OCI-LY7 (cell line): ENCODE measurements at regions not wholly inside any gene's neighbourhood (a gene's known extent, or its start where the extent isn't known, plus 50 kb on each side); places are given as distances from the start of the nearest gene placed in this dataset.

Experiments used
- BruUV-seq: library from RNA; stranded (reverse); fragments of 400-500 nt; replicated peaks from 2 replicates; lab custom pipeline; 2021; lab: Mats Ljungman, UMichigan
- CTCF ChIA-PET: fragments of 300-600 bp; sonication (Branson Sonifier 250); formaldehyde crosslinking; loops from one replicate; lab custom pipeline; 2022; ENCODE audit warnings: antibody characterized with exemption; ENCODE audit not compliant: unreplicated experiment; lab: Charles Lee
- POLR2A ChIA-PET: fragments of 300-600 bp; sonication (Branson Sonifier 250); formaldehyde crosslinking; loops from one replicate; lab custom pipeline; 2022; ENCODE audit warnings: antibody characterized with exemption; lab: Charles Lee
- DNase-seq: peaks from one replicate; pipeline ENCODE4 v3.0.0-alpha.2; 2015; ENCODE audit warnings: low spot score
- H2AFZ ChIP-seq: fragments of 200-600 bp; sonication (generic), shearing (Covaris generic); 2 replicates; pipeline ENCODE4 v1.6.1; 2014; ENCODE audit warnings: mild to moderate bottlenecking, antibody characterized with exemption, low read length, moderate library complexity
- H3K27ac ChIP-seq: fragments of 200-600 bp; sonication (generic); 2 replicates; pipeline ENCODE4 v1.5.1; 2014; ENCODE audit warnings: mixed run types, low read depth, mild to moderate bottlenecking, moderate library complexity, low read length, inconsistent platforms; ENCODE audit not compliant: poor library complexity, severe bottlenecking
- H3K36me3 ChIP-seq: fragments of 200-600 bp; sonication (generic); 2 replicates; pipeline ENCODE4 v1.6.1; 2014; ENCODE audit warnings: mild to moderate bottlenecking, antibody characterized with exemption, low read length, moderate library complexity, mixed read lengths; ENCODE audit not compliant: insufficient read depth
- H3K4me1 ChIP-seq: fragments of 200-600 bp; sonication (generic); 2 replicates; pipeline ENCODE4 v1.5.1; 2014; ENCODE audit warnings: mild to moderate bottlenecking, low read length; ENCODE audit not compliant: insufficient read depth, poor library complexity, severe bottlenecking
- H3K4me2 ChIP-seq: fragments of 200-600 bp; sonication (generic); 2 replicates; pipeline ENCODE4 v1.6.1; 2014; ENCODE audit warnings: mild to moderate bottlenecking, low read length
- H3K4me3 ChIP-seq: fragments of 200-600 bp; sonication (generic); 2 replicates; pipeline ENCODE4 v1.5.1; 2014; ENCODE audit warnings: mild to moderate bottlenecking, low read depth, low read length; ENCODE audit not compliant: poor library complexity, severe bottlenecking
- H3K79me2 ChIP-seq: fragments of 200-600 bp; sonication (generic); 2 replicates; pipeline ENCODE4 v1.6.1; 2016; ENCODE audit warnings: low read depth, mild to moderate bottlenecking, low read length, moderate library complexity, mixed read lengths; ENCODE audit not compliant: insufficient read depth
- H3K9me2 ChIP-seq: fragments of 200-600 bp; sonication (generic); 2 replicates; pipeline ENCODE4 v1.6.1; 2016; ENCODE audit warnings: mild to moderate bottlenecking, low read length, mixed read lengths; ENCODE audit not compliant: insufficient read depth
- H3K9me3 ChIP-seq: fragments of 200-600 bp; sonication (generic); 2 replicates; pipeline ENCODE4 v1.6.1; 2014; ENCODE audit warnings: mild to moderate bottlenecking, mixed run types, low read length, mixed read lengths
- H4K20me1 ChIP-seq: fragments of 200-600 bp; sonication (generic); 2 replicates; pipeline ENCODE4 v1.6.1; 2014; ENCODE audit warnings: mild to moderate bottlenecking, antibody characterized with exemption, low read length, moderate library complexity, mixed read lengths; ENCODE audit not compliant: insufficient read depth
- CTCF ChIP-seq: fragments of 200-600 bp; sonication (generic); conservative IDR thresholded peaks from 2 replicates; pipeline ENCODE4 v1.5.1; 2014; ENCODE audit warnings: mild to moderate bottlenecking, antibody characterized with exemption, low read length, moderate library complexity, mixed read lengths
- EZH2phosphoT487 ChIP-seq: fragments of 200-600 bp; sonication (generic); IDR thresholded peaks from 2 replicates; pipeline ENCODE4 v1.6.1; 2018; ENCODE audit warnings: low read depth, borderline replicate concordance, mild to moderate bottlenecking, mixed run types, antibody characterized with exemption, low read length, moderate library complexity, mixed read lengths
- intact Hi-C: fragments of 100-400 bp; cut with micrococcal nuclease; formaldehyde crosslinking; loops from one replicate; pipeline ENCODE4 v1.10.0; 2022; ENCODE audit not compliant: unreplicated experiment

GRCh38 chr13:97057176-97057575 is 62.9 kb upstream of the OXGR1 start:
- TF ChIP-seq CTCF (no peak), EZH2phosphoT487 (no peak)
- POLR2A ChIA-PET: no interaction called here
- H3K4me3 ChIP-seq: no peak overlapping the region

GRCh38 chr13:97058391-97058790 is 64.1 kb upstream of the OXGR1 start:
- H3K36me3 ChIP-seq: no peaks in the 10 kb centered on the region
- H3K4me2 ChIP-seq: no peak overlapping the region
- TF ChIP-seq EZH2phosphoT487: no peak
- TF ChIP-seq CTCF: no peak
- no TSS peak for BruUV-seq
- no peaks in the 10 kb centered on the region for H4K20me1 ChIP-seq
- intact Hi-C loops: no loop called here
- ChIA-PET POLR2A (no interaction called here), CTCF (no interaction called here)
- no peak for DNase-seq
- H3K9me3 ChIP-seq: no peaks in the 10 kb centered on the region
- no peaks in the 10 kb centered on the region for H3K79me2 ChIP-seq
- H2AFZ ChIP-seq: no peak overlapping the region
- H3K27ac ChIP-seq: no peak overlapping the region
- H3K9me2 ChIP-seq: no peaks in the 10 kb centered on the region
- no peak overlapping the region for H3K4me3 ChIP-seq
- H3K4me1 ChIP-seq: no peaks in the 10 kb centered on the region

More at GRCh38 chr13:97057176-97057575, 62.9 kb upstream of the OXGR1 start:
- H3K4me1 ChIP-seq: no peaks in the 10 kb centered on the region
- H3K27ac ChIP-seq: no peak overlapping the region
- H3K79me2 ChIP-seq: no peaks in the 10 kb centered on the region
- no peak overlapping the region for H2AFZ ChIP-seq
- no peak overlapping the region for H3K4me2 ChIP-seq
- H4K20me1 ChIP-seq: no peaks in the 10 kb centered on the region
- H3K9me2 ChIP-seq: no peaks in the 10 kb centered on the region
- intact Hi-C loops: no loop called here
- no peaks in the 10 kb centered on the region for H3K9me3 ChIP-seq
- no TSS peak for BruUV-seq
- H3K36me3 ChIP-seq: no peaks in the 10 kb centered on the region
- DNase-seq: no peak
- CTCF ChIA-PET: no interaction called here

- POLR2A ChIA-PET: no interaction called here
- H3K36me3 ChIP-seq: no peaks in the 10 kb centered on the region
- H2AFZ ChIP-seq: no peak overlapping the region
- H3K79me2 ChIP-seq: no peaks in the 10 kb centered on the region
- no peaks in the 10 kb centered on the region for H3K9me3 ChIP-seq
- no peaks in the 10 kb centered on the region for H3K9me2 ChIP-seq
- no peak overlapping the region for H3K4me3 ChIP-seq
- H3K4me2 ChIP-seq: no peak overlapping the region
- CTCF ChIA-PET: no interaction called here
- BruUV-seq: no TSS peak
- no peaks in the 10 kb centered on the region for H3K4me1 ChIP-seq
- H4K20me1 ChIP-seq: no peaks in the 10 kb centered on the region
- H3K27ac ChIP-seq: no peak overlapping the region
- DNase-seq: no peak
- intact Hi-C loops: no loop called here
- no peak for TF ChIP-seq CTCF
- no peak for TF ChIP-seq EZH2phosphoT487
Measured at GRCh38 chr13:97058926-97059325, 64.7 kb upstream of the OXGR1 start.
